ENCODE measurements at regions not wholly inside any gene's neighbourhood (a gene's known extent, or its start where the extent isn't known, plus 50 kb on each side); places are given as distances from the start of the nearest gene placed in this dataset.

DNA sequence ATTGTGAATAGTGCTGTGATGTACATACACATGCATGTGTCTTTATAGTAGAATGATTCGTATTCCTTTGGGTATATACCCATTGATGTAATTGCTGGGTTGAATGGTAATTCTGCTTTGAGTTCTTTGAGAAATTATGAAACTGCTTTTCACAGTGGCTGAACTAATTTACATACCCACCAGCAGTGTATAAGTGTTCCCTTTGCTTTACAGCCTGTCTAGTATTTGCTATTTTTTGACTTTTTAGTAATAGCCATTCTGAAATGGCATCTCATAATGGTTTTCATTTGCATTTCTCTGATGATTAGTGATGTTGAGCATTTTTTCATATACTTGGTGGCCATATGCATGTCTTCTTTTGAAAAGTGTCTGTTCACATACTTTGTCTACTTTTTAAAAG lies 54.5 kb upstream of the FAM78B start:
- no peak for DNase-seq

- DNase-seq, result no peak
Observed at GRCh38 chr1:166233750-166234366, 67.1 kb upstream of the FAM78B start.

- no peak for DNase-seq
Observed at GRCh38 chr1:166235728-166236127, 68.9 kb upstream of the FAM78B start.

GRCh38 chr1:166237675-166238074 lies 70.9 kb upstream of the FAM78B start:
- DNase-seq, result no peak

DNA sequence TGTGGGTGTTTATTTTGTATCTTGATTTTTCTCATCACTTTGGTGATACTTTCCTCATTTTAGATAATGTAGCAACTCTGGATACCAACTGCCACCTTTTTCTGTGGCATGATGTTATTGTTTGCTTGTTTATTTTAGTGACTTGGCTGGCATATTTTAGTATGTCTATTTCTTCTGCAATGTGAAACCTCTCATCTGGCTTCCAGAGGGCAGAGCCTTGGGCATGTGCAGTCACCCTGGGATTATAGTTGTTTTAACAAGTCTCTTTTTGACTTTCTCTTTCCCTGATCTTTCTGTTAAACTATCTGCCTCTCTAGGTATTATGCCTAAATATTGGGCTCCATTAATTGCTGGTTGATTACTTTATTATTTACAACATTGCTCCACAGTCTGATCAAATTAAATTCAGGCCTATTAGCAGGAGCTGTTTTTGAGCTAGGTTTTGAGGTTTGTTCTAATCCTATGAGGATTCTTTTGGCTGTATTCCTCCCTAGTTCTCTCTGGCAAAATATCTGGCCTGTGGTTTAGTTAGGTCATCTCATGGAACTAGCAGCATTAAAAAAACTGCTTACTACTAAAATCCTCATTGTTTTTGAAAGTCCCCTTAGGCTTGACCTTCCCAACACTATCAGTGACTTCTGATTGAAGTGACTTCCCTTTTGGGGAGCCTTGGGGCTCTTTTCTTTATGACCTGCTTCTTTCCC lies 86.4 kb upstream of the FAM78B start:
- no peak for DNase-seq

GRCh38 chr1:166258017-166258416 lies 91.2 kb upstream of the FAM78B start:
- no peak for DNase-seq

DNA sequence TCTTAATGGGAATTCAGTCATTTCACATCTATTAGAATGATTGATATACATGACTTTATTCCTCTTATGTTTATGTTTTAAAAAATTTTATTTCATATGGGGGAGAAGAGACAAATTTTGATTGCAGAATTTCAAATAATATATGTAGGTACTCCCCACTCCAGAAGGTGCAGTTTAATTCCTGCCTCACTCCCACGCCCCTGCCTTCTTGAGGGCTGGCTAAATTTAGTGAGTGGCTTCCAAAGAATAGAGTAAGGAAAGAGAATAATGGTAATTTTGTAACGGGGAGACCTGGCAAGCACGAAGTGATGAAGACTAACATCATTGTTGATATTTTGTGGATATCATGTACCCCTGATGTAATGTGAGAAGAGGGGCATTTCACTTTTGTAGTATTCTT lies 94.7 kb upstream of the FAM78B start:
- no peak for DNase-seq

- DNase-seq, result no peak
Observed at GRCh38 chr1:166270476-166271150, 103.8 kb upstream of the FAM78B start.

DNA sequence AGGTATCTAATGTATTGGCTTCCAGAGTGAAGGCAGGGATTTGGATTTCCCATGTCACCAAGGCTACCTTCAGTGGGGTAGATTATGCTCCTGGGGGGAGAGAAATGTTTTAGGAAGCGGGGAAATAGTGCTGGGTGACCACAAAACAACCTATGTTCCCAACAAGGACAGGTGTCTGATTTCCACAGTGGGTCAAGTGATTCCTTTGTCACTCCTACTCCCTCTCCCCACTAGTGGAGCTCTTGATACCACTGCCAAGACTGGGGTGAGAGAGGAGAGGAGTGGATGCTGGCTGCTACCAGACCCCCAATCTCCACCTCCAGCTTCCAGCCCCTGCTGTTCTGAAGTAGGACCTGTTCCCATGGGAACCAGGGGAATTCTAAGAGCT lies 104.3 kb upstream of the FAM78B start:
- no peak for DNase-seq

DNA sequence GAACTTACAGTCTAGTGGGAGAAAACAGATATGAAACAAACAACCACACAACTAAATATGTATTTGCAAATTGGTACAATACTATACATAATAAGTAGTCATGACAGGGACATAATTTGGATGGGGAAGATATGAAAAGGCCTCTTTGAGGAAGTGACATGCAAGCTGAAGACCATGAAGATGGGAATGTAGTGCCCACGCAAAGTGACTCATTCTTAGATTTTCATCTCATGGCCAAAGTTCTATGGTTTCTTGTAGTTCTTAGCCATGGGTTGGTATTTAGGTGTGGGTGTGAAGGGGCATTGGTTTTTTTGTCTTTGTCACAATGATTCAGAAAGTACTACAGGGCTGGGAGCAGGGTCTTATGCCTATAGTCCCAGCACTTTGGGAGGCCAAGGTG lies 105.4 kb upstream of the FAM78B start:
- DNase-seq, result no peak

GRCh38 chr1:166272851-166273250 lies 106.0 kb upstream of the FAM78B start:
- no peak for DNase-seq

DNA sequence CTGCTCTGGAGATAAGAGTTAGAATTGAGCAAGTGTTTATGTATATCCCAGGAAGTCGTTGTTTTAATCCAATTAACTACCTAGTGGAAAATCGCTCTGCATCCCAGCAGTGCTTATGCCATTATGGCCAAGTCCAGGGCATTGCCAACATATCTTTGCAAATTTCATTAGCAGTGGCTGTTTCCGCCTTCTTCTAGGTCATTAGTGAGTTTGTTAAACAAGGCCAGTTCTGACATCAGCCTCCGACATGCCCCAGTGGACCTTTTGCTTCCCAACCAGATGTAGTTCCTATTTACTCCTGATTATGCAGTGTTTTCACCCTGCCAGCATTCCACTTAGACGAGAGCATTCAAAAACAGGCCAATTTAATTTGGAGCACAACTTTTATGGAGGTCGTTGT lies 106.8 kb upstream of the FAM78B start:
- no peak for DNase-seq

- no peak for DNase-seq
Observed at GRCh38 chr1:166282391-166283137, 115.8 kb upstream of the FAM78B start.

DNA sequence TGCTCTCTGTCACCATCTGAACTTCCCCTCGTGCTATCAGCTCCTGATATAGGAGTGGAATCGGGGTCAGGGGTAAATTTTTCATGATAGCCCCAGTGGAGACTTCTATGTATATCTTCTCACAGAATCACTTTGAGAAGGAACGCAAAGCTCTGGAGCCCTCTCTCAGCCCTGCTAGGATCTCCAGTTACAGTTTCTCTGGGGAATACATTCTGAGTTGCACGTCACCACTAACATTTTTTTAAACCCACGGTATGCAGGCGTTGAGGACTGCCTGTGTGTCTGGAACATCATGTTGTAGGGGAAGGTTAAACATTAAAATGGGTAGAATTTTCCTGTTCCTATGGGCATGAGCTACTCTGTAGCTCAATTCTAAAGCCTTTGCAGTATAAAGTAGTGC lies 116.4 kb upstream of the FAM78B start:
- no peak for DNase-seq

GRCh38 chr1:166283600-166283999 lies 116.8 kb upstream of the FAM78B start:
- DNase-seq, result no peak

DNA sequence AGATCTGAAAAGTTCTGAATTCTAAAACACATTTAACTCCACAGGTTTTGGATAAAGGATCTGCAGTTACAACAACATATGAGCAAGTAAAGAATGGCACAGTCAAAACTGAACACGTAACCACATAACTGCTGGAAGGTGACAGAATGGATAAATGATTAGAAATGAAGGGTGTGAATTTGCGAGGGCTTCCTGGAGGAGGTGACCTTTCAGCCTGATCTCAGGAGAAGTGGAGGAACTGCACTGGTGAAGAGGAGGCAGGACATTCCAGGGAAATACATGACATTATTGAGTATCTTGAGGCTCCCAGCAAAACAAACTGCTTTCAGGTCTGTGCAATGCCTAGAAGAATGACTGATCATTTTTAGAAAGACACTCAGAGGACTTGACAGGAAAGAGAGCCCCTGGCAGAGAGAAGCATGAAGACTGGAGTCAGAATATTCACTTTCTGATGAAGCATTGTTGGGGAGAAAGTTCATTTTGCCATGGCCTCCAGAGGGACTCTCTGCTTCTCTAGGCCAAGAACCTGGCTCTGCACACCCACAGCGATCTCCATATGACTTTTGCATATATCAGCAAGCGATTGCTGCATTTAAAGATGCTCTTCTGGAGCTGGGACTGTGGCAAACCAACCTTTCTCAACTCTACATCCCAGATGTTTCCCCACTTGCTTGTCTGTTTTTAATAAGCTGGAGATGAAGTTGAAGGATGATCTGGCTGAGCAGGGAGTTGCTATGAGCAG lies 122.7 kb upstream of the FAM78B start:
- DNase-seq, result no peak

DNA sequence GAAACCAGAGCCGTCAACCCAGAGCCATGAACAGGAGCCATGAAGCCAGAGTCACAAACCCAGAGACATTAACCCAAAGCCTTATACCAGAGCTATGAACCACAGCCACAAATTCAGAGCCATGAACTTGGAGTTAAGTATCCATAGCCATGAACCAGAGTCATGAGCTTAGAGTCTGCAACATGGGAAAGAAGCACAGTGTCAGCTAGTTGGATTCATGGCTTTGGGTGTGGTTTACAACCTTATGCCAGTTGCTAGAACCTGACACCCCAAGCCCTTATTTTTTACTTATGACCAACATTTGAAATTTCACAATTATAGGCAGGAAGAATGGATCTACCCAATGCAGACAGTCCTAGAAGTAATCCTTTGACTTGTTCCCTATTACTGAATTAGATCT lies 128.9 kb upstream of the FAM78B start:
- no peak for DNase-seq

DNA sequence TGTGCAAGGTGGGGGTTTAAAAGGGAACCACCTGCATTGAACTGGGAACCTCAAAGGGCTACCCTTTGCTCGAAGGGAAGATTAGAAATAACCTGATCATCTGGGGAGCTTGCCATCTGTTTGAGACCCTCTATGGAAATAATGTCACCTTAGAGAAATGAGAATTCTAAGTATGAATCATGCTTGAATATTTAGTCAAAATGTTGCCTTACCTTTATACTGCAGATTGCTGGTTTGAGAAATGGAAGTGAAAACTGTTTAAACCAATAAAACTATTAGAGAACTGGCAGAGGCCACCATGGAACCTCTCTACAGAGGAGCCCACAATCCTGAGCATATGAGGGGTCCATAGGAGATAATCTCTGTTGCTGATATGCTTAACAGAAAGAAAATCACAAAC lies 131.2 kb upstream of the FAM78B start:
- DNase-seq, result no peak

GRCh38 chr1:166300767-166301166 lies 134.0 kb upstream of the FAM78B start:
- no peak for DNase-seq

DNA sequence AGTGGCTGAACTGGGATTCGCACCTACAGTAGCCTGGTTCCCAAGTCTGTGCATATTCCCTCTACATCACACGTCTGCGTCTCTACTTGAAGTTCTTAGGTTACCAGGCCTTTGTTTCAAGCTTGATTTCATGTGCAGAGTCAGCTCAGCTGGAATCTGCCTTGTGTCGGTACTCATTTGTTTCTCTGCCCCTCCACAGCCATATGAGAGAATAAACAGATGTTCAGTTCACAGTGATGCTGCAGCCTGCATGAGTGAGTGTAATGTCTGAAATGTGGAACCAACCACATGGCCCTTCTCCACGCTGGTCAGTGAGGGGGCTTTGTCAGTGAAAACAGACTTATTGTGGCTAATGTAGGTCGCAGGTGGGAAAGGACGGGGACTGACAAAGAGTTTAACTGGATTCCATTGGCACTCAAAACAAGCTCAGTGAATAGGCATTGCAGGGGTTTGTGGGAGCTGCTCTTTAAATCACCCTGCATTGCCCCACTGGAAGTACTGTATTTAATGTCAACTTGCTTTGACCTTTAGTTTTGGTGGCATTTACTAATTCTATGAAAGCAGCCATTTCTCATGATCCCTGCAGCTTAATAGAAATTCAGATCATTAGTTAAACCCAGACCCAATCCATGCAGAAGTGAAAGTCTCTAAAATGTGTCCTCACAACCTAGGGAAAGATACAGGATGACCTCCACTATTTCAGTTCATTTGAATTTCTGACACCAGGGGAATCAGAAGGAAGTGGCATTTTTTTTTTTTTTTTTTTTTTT lies 136.4 kb upstream of the FAM78B start:
- DNase-seq, result no peak

- no peak for DNase-seq
Observed at GRCh38 chr1:166304131-166304530, 137.3 kb upstream of the FAM78B start.

DNA sequence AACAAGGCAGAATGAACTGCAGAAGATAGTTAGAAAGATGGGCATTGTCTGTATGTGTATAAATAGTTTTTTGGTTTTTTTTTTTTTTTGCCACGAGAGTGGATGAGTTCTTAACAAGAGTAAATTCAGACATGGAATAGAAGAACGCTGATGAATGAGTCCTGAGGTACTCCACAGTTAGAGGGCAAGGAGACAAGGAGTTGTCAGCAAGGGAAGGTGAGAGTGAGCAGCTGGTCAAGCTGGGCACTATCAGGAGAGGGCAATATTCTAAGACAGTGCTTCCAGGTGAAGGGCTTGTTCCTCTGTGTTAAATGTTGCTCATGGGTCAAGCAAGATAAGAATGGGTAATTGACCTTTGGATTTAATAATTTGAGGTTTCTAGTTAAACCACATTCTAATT lies 138.6 kb upstream of the FAM78B start:
- DNase-seq, result no peak
